Tibial nerve (tissue), 4 donors: ENCODE measurements at regions not wholly inside any gene's neighbourhood (a gene's known extent, or its start where the extent isn't known, plus 50 kb on each side); places are given as distances from the start of the nearest gene placed in this dataset.

Experiments used
- DNase-seq, 2 donors: peaks; one replicate each; pipeline ENCODE4 v3.0.0-alpha.2; 2019; ENCODE audit warnings: low spot score in 2 of 2
- H3K27ac ChIP-seq, 4 donors: fragments of 200-600 bp; sonication (generic) in 3 of 4; one replicate each; pipeline ENCODE4 v1.5.1; 2017 to 2019; ENCODE audit warnings: mild to moderate bottlenecking in 1 of 4
- H3K27me3 ChIP-seq, 2 donors: fragments of 200-600 bp; sonication (generic) in 1 of 2; one replicate each; pipeline versions ENCODE4 v1.5.1 to v1.6.0; 2017 to 2019
- H3K36me3 ChIP-seq, 3 donors: fragments of 200-600 bp; sonication (generic); one replicate each; pipeline ENCODE4 v1.5.1; 2018 to 2019
- H3K4me1 ChIP-seq, 4 donors: fragments of 200-600 bp; sonication (generic) in 3 of 4; one replicate each; pipeline ENCODE4 v1.5.1; 2017 to 2019
- H3K4me3 ChIP-seq, 4 donors: fragments of 200-600 bp; sonication (generic) in 3 of 4; one replicate each; pipeline ENCODE4 v1.5.1; 2017 to 2019; ENCODE audit warnings: mild to moderate bottlenecking in 1 of 4, moderate library complexity in 1 of 4
- H3K9me3 ChIP-seq, 4 donors: fragments of 200-600 bp; sonication (generic) in 3 of 4; one replicate each; pipeline ENCODE4 v1.5.1; 2017 to 2019
- CTCF ChIP-seq, 5 experiments: fragments of 200-600 bp in 3 of 5; fragments of 450-650 bp in 2 of 5; sonication (generic) in 3 of 5; IDR thresholded peaks; one replicate each; pipeline ENCODE4 v1.5.1; 2016 to 2019; ENCODE audit warnings: antibody characterized with exemption in 5 of 5, mild to moderate bottlenecking in 3 of 5, moderate library complexity in 2 of 5
- EP300 ChIP-seq, 2 donors: sonication (generic); formaldehyde crosslinking; IDR thresholded peaks; one replicate each; pipeline ENCODE4 v1.6.1; 2017; ENCODE audit warnings: antibody characterized with exemption in 2 of 2, mild to moderate bottlenecking in 1 of 2
- POLR2A ChIP-seq, 2 donors: fragments of 450-650 bp; IDR thresholded peaks; one replicate each; pipeline ENCODE4 v1.6.1; 2017; ENCODE audit warnings: antibody characterized with exemption in 2 of 2, mild to moderate bottlenecking in 2 of 2, moderate library complexity in 2 of 2
- WGBS, 2 donors: methylation state at CpG; one replicate each; pipeline ENCODE4 v1.1.5; 2018; 5-methylcytosine and 5-hydroxymethylcytosine counted together

DNA sequence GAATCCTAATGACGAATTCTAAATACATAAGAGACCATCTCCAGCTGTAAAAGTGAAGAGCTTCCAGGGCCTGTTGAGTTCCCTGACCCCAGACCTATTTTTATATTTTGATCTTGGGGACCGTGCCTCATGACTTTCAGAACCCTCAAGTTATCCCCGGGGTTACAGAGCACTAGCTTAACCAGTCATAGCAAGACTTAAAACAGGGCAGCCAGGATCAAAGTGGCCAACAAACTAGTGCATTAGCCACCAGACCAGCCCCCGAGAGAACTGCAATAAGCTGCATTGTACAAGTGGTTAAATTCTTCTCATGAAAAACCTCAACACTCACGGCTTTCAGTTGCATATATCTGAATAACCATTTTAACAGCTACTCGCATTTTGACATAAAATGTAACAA is 183.0 kb downstream of the BARHL2 start:
- Histone ChIP-seq H3K4me1 (no peaks in the 10 kb centered on the region), H3K9me3 (no peaks in the 10 kb centered on the region), H3K4me3 (no peak overlapping the region), H3K27ac (no peak overlapping the region), H3K36me3 (no peaks in the 10 kb centered on the region), H3K27me3 (no peaks in the 10 kb centered on the region)
- DNase-seq, result no peak
- no peak for TF ChIP-seq POLR2A (IDR thresholded peaks at IDR 0.05)
- no peak for TF ChIP-seq EP300 (IDR thresholded peaks at IDR 0.05)
- TF ChIP-seq CTCF (IDR thresholded peaks at IDR 0.05), result no peak
- WGBS, 2 donors, result 64 to 65% methylated on average over 6 of the region's 6 CpGs

- no peak overlapping the region for H3K4me3 ChIP-seq
- H3K36me3 ChIP-seq, result no peaks in the 10 kb centered on the region
- H3K27ac ChIP-seq, result no peak overlapping the region
- TF ChIP-seq EP300 (IDR thresholded peaks at IDR 0.05) (no peak), CTCF (IDR thresholded peaks at IDR 0.05) (no peak), POLR2A (IDR thresholded peaks at IDR 0.05) (no peak)
- H3K4me1 ChIP-seq, result no peaks in the 10 kb centered on the region
- no peaks in the 10 kb centered on the region for H3K27me3 ChIP-seq
- DNase-seq, result no peak
- peaks cover 0 to 16% (median 0%) of the 10 kb centered on the region in 4 donors for H3K9me3 ChIP-seq
Measured at GRCh38 chr1:90526954-90527353, 190.1 kb downstream of the BARHL2 start.

- TF ChIP-seq EP300 (IDR thresholded peaks at IDR 0.05) (no peak), CTCF (IDR thresholded peaks at IDR 0.05) (no peak), POLR2A (IDR thresholded peaks at IDR 0.05) (no peak)
- no peak for DNase-seq
- H3K36me3 ChIP-seq, result no peaks in the 10 kb centered on the region
- no peaks in the 10 kb centered on the region for H3K4me1 ChIP-seq
- H3K9me3 ChIP-seq, result peaks cover 0 to 24% (median 3%) of the 10 kb centered on the region in 4 donors
- no peaks in the 10 kb centered on the region for H3K27me3 ChIP-seq
- H3K4me3 ChIP-seq, result no peak overlapping the region
- no peak overlapping the region for H3K27ac ChIP-seq
Measured at GRCh38 chr1:90522432-90522831, 194.7 kb downstream of the BARHL2 start.

- H3K4me3 ChIP-seq, result no peak overlapping the region
- no peaks in the 10 kb centered on the region for H3K4me1 ChIP-seq
- no peak for TF ChIP-seq EP300 (IDR thresholded peaks at IDR 0.05)
- DNase-seq, result no peak
- H3K27ac ChIP-seq, result no peak overlapping the region
- H3K9me3 ChIP-seq, result peaks cover 0 to 11% (median 2%) of the 10 kb centered on the region in 4 donors
- no peaks in the 10 kb centered on the region for H3K36me3 ChIP-seq
- WGBS, 2 donors, result 92 to 95% methylated on average over 5 of the region's 5 CpGs
- no peaks in the 10 kb centered on the region for H3K27me3 ChIP-seq
Measured at GRCh38 chr1:90513956-90514355, 203.1 kb downstream of the BARHL2 start.

DNA sequence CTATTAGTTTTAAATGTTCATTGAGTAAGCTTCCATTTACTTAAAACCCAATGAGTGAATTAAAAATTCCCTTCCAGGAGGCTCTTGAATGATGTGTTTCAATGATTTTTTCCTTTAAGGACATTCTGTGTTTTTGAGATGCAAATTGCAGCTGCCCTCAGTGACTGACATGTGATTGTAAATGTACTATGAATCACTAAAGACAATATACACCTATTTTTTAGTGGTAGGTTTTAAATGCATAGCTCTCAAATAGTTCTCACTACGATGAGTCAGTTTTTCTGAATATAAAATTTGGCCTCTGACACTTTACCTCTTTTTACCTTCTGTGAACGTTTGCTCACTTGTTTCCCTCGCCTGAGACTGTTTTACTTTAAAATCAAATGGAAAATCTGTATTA is 204.7 kb downstream of the BARHL2 start:
- no peaks in the 10 kb centered on the region for H3K27me3 ChIP-seq
- H3K4me1 ChIP-seq, result no peaks in the 10 kb centered on the region
- no peak for DNase-seq
- H3K9me3 ChIP-seq, result peaks cover 0 to 3% (median 2%) of the 10 kb centered on the region in 4 donors
- H3K4me3 ChIP-seq, result no peak overlapping the region
- WGBS, 2 donors, result 79 to 89% methylated on average over 3 of the region's 3 CpGs
- no peak overlapping the region for H3K27ac ChIP-seq
- no peak for TF ChIP-seq CTCF (IDR thresholded peaks at IDR 0.05)
- TF ChIP-seq EP300 (IDR thresholded peaks at IDR 0.05), result no peak
- no peak for TF ChIP-seq POLR2A (IDR thresholded peaks at IDR 0.05)
- H3K36me3 ChIP-seq, result no peaks in the 10 kb centered on the region

- TF ChIP-seq CTCF (IDR thresholded peaks at IDR 0.05) (no peak), EP300 (IDR thresholded peaks at IDR 0.05) (no peak)
- Histone ChIP-seq H3K36me3 (no peaks in the 10 kb centered on the region), H3K4me3 (no peak overlapping the region), H3K27ac (no peak overlapping the region), H3K9me3 (peaks cover 0 to 3% (median 0%) of the 10 kb centered on the region in 4 donors), H3K4me1 (no peaks in the 10 kb centered on the region), H3K27me3 (no peaks in the 10 kb centered on the region)
- 51 to 65% methylated on average over 3 of the region's 3 CpGs for WGBS, 2 donors
- no peak for DNase-seq
Measured at GRCh38 chr1:90510143-90510542, 207.0 kb downstream of the BARHL2 start.
